Mucosa of stomach (tissue), 1 donor: ENCODE measurements at regions not wholly inside any gene's neighbourhood (a gene's known extent, or its start where the extent isn't known, plus 50 kb on each side); places are given as distances from the start of the nearest gene placed in this dataset.
"Not testable (repeated sequence)": the region's sequence is repeated elsewhere in the genome, so short reads cannot be mapped to it uniquely, and the experiment has no call there.

Source experiments
- H3K27me3 ChIP-seq: one replicate; pipeline ENCODE4 v1.7.0; 2013; ENCODE audit warnings: mild to moderate bottlenecking, low read length; ENCODE audit not compliant: control insufficient read depth, insufficient read depth
- H3K36me3 ChIP-seq: one replicate; pipeline ENCODE4 v1.7.0; 2013; ENCODE audit warnings: low read length; ENCODE audit not compliant: control insufficient read depth, insufficient read depth
- H3K4me1 ChIP-seq: one replicate; pipeline ENCODE4 v1.7.0; 2013; ENCODE audit warnings: mild to moderate bottlenecking, low read length; ENCODE audit not compliant: control insufficient read depth, insufficient read depth
- H3K4me3 ChIP-seq: one replicate; pipeline ENCODE4 v1.7.0; 2013; ENCODE audit warnings: low read length
- H3K9ac ChIP-seq: one replicate; pipeline ENCODE4 v1.7.0; 2013; ENCODE audit warnings: mild to moderate bottlenecking, low read length, moderate library complexity
- H3K9me3 ChIP-seq: one replicate; pipeline ENCODE4 v1.7.0; 2013; ENCODE audit warnings: mild to moderate bottlenecking, low read length, moderate library complexity; ENCODE audit not compliant: control insufficient read depth
- donor health status: Pancreatic carcinoma.

GRCh38 chr6:141402489-141402888, 730.2 kb upstream of the GJE1 start:
- no peaks in the 10 kb centered on the region for H3K36me3 ChIP-seq
- no peaks in the 10 kb centered on the region for H3K27me3 ChIP-seq
- H3K4me3 ChIP-seq: no peak overlapping the region
- H3K4me1 ChIP-seq: no peaks in the 10 kb centered on the region
- H3K9ac ChIP-seq: no peak overlapping the region
- H3K9me3 ChIP-seq: no peaks in the 10 kb centered on the region

DNA sequence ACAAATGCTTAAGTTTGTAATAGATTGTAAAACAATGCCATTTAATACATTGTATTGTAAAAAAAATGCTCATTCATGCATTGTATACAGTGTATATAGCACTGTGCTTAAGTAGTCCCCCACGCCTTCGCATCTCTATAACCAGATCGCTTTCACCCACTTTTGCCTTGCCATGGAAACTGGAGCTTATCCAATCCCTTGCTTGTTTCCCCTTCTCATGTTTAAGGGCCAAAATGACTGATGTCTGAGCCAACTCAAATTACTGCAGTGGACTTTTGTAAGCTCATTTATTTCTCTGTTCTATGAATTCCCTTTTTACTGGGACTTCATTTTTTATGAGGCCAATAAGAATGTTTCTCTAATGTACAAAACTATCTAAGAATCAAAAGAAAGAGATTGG, 730.9 kb upstream of the GJE1 start:
- no peak overlapping the region for H3K9ac ChIP-seq
- H3K36me3 ChIP-seq: no peaks in the 10 kb centered on the region
- H3K4me3 ChIP-seq: no peak overlapping the region
- no peaks in the 10 kb centered on the region for H3K4me1 ChIP-seq
- H3K27me3 ChIP-seq: no peaks in the 10 kb centered on the region
- H3K9me3 ChIP-seq: no peaks in the 10 kb centered on the region

DNA sequence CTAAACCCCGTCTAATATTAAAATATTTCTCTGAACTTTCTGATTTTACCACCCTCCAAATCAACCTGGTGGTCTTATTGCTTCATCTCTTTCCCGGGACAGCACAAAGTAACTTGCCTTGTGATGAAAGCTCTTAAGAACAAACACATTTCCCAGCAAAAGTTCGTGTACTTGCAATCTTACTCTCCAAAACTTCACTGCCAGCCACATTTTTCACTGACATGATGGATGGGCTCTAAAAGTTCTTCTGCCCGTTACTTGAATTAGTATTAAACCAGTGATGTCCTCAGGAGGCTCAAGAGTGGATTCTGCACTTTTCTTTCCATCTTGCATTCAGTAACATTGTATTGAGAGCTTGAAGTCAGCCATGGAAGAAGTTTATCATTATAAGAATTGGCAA, 731.6 kb upstream of the GJE1 start:
- H3K4me3 ChIP-seq: no peak overlapping the region
- no peaks in the 10 kb centered on the region for H3K36me3 ChIP-seq
- H3K27me3 ChIP-seq: no peaks in the 10 kb centered on the region
- no peaks in the 10 kb centered on the region for H3K4me1 ChIP-seq
- no peak overlapping the region for H3K9ac ChIP-seq
- H3K9me3 ChIP-seq: no peaks in the 10 kb centered on the region

DNA sequence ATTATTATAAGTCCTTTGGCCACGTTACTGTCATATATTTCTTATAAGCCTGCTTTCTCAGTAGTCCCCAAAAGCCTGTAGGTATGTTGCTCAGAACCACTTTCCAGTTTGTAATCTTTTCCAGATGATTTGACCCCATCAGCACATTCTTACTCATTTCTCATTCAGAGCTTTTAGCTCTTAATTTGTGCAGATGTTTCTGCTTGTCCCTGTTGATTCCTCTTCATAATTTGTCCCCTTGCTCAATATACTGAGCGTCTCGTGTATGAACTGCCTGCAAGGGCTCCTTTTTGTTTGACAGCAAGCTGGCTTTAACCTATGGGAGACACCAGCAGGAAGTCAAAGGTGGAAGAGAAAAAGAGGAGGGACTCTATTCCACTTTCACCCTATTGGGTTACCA, 733.8 kb upstream of the GJE1 start:
- Histone ChIP-seq H3K9me3 (no peaks in the 10 kb centered on the region), H3K9ac (no peak overlapping the region), H3K4me1 (no peaks in the 10 kb centered on the region), H3K4me3 (no peak overlapping the region), H3K27me3 (peaks cover 2% of the 10 kb centered on the region), H3K36me3 (no peaks in the 10 kb centered on the region)

- Histone ChIP-seq H3K9ac (no peak overlapping the region), H3K27me3 (peaks cover 2% of the 10 kb centered on the region), H3K36me3 (no peaks in the 10 kb centered on the region), H3K4me1 (no peaks in the 10 kb centered on the region), H3K9me3 (no peaks in the 10 kb centered on the region), H3K4me3 (no peak overlapping the region)
Observed at GRCh38 chr6:141395443-141396008, 737.2 kb upstream of the GJE1 start.

GRCh38 chr6:141394565-141395051, 738.1 kb upstream of the GJE1 start:
- Histone ChIP-seq H3K4me3 (no peak overlapping the region), H3K36me3 (no peaks in the 10 kb centered on the region), H3K9ac (no peak overlapping the region), H3K4me1 (no peaks in the 10 kb centered on the region), H3K27me3 (peaks cover 2% of the 10 kb centered on the region), H3K9me3 (no peaks in the 10 kb centered on the region)

- Histone ChIP-seq H3K27me3 (peaks cover 2% of the 10 kb centered on the region), H3K9ac (no peak overlapping the region), H3K4me3 (no peak overlapping the region), H3K9me3 (no peaks in the 10 kb centered on the region), H3K36me3 (no peaks in the 10 kb centered on the region), H3K4me1 (no peaks in the 10 kb centered on the region)
Observed at GRCh38 chr6:141394125-141394536, 738.6 kb upstream of the GJE1 start.

DNA sequence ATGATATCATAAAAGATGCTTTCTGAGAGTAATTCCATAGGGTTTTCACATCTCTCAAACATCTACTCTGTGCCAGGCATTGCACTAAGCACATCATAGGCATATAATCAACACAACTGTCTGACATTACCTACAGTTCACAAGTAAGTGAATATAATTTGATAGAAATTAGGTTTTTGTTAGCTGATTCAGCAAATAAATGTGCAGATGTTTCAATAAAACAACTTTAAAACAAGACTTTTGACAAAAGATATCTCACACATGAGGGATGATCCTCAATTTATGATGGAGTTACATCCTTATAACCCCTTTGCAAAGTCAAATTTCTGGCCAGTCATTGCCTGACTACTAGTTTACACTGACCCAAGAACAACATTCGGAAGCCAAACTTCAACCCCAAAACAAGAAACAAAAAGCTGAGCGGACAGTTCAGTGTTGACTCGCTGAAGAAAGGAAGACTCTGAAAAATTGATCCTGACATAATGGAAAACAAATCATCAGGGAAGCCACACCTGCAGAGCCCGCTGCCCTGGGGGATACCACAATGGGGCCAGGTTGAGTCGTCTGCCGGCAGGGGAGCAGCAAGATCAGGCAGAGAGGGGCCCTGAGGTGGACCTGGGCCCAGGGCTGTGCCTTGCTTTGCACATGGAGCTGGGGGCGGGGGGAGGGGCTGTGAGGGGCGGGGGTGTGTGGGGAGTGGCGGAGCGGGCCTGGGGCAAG, 739.2 kb upstream of the GJE1 start:
- H3K4me3 ChIP-seq: no peak overlapping the region

GRCh38 chr6:141391135-141391534, 741.6 kb upstream of the GJE1 start:
- H3K4me1 ChIP-seq, H3K4me3 ChIP-seq, H3K9ac ChIP-seq, H3K36me3 ChIP-seq, H3K27me3 ChIP-seq, H3K9me3 ChIP-seq: not testable (repeated sequence)

More for the DNA sequence above, 739.2 kb upstream of the GJE1 start:
- H3K36me3 ChIP-seq: no peaks in the 10 kb centered on the region
- H3K4me1 ChIP-seq: no peaks in the 10 kb centered on the region
- H3K9ac ChIP-seq: no peak overlapping the region
- H3K27me3 ChIP-seq: peaks cover 2% of the 10 kb centered on the region
- H3K9me3 ChIP-seq: no peaks in the 10 kb centered on the region

DNA sequence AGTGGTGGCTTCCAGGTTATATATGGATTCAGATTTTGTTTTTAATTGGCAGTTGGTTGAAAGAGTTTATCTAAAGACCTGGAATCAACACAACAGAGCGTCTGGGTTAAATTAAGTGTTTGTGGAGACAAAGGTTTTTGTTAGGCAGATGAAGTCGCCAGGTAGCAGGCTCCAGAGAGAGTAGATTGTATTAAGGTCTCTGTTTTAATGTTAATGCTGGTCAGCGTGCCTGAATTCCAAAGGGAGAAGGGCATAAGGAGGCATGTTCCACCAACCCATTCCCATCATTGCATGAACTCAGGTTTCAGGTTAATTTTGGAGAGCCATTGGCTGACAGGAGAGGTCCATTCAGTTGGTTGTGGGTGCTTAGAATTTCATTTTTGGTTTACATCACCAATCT, 744.1 kb upstream of the GJE1 start:
- no peaks in the 10 kb centered on the region for H3K27me3 ChIP-seq
- H3K36me3 ChIP-seq: no peaks in the 10 kb centered on the region
- no peak overlapping the region for H3K9ac ChIP-seq
- no peak overlapping the region for H3K4me3 ChIP-seq
- H3K9me3 ChIP-seq: no peaks in the 10 kb centered on the region
- H3K4me1 ChIP-seq: no peaks in the 10 kb centered on the region

DNA sequence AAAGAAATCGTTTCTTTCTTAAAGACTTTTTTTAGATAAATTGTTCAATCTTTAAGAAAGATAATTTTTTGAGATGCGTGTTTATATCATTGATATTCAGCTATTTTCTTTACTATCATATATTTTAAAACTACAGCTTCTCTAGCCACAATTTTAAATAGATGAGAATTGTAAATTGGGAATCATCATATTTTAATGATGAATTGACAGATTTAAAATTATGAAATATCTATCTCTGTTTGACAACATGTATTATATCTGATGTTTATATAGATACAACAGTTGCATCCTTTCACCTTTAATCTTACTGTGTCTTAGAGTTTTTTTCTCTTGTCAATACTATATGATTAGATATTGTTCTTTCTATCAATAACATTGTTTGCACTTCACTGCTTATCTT, 762.3 kb upstream of the GJE1 start:
- no peaks in the 10 kb centered on the region for H3K27me3 ChIP-seq
- H3K36me3 ChIP-seq: no peaks in the 10 kb centered on the region
- H3K9me3 ChIP-seq: no peaks in the 10 kb centered on the region
- no peaks in the 10 kb centered on the region for H3K4me1 ChIP-seq
- H3K9ac ChIP-seq: no peak overlapping the region
- no peak overlapping the region for H3K4me3 ChIP-seq

DNA sequence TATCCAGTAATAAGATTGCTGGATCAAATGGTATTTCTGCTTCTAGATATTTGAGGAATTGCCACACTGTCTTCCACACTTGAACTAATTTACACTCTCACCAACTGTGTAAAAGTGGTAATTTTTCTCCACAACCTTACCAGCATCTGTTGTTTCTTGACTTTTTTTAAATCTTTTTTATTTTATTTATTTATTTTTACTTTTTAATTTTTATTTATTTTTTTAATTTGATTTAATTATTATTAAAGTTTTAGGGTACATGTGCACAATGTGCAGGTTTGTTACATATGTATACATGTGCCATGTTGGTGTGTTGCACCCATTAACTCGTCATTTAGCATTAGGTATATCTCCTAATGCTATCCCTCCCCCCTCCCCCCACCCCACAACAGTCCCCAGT, 765.9 kb upstream of the GJE1 start:
- H3K27me3 ChIP-seq, H3K4me1 ChIP-seq, H3K9me3 ChIP-seq, H3K9ac ChIP-seq, H3K4me3 ChIP-seq, H3K36me3 ChIP-seq: not testable (repeated sequence)
